ENCODE measurements at regions not wholly inside any gene's neighbourhood (a gene's known extent, or its start where the extent isn't known, plus 50 kb on each side); places are given as distances from the start of the nearest gene placed in this dataset.

DNA sequence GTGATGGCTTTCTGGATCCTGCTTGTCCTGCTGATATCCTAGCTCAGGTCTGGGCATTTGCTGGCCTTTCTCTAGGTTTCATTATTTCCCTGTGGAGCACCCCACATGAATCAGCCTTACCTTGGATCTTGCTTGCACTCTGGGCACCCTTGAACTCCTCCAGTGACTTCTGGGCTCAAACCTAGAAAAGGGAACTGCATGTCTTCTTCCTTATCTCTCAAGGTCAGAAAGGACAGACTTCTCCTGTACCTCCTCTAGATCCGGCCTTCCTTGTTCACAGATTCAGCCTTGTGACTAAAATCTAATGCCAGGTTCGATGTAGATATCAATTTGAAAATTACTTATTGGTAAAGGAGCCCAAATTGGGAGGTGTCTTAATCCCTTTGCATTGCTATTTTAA lies 267.9 kb downstream of the PARP8 start:
- no peaks in the 10 kb centered on the region for H3K9me3 ChIP-seq (ENCODE audit: control insufficient read depth, low read length)
- no peaks in the 10 kb centered on the region for H3K36me3 ChIP-seq (ENCODE audit: control insufficient read depth, insufficient read depth, low read length)
- no peaks in the 10 kb centered on the region for H3K4me1 ChIP-seq (ENCODE audit: control insufficient read depth, insufficient read depth, low read length)
- H3K27me3 ChIP-seq (ENCODE audit: control insufficient read depth, insufficient read depth, low read length): no peaks in the 10 kb centered on the region
- H3K4me3 ChIP-seq (ENCODE audit: low read length): no peak overlapping the region
- no peak overlapping the region for H3K9ac ChIP-seq (ENCODE audit: low read length)

DNA sequence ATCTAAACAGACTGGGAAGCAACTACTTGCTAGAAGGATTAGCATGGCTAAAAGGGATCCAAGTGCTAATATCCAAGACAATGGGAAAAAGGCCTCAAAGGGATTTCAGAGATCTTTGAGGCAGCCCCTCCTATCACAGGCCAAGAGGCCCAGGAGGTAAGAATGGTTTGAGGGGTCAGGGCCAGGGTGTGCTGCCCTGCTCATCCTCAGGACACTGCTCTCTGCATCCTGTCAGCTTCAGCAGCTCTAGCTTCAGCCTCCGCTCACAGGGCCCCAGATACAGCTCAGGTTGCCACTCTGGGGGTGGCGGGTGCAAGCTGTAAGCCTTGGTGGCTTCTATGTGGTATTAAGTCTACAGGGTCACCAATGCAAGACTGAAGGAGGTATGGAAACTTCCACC lies 278.7 kb downstream of the PARP8 start:
- no peak overlapping the region for H3K9ac ChIP-seq (ENCODE audit: low read length)

DNA sequence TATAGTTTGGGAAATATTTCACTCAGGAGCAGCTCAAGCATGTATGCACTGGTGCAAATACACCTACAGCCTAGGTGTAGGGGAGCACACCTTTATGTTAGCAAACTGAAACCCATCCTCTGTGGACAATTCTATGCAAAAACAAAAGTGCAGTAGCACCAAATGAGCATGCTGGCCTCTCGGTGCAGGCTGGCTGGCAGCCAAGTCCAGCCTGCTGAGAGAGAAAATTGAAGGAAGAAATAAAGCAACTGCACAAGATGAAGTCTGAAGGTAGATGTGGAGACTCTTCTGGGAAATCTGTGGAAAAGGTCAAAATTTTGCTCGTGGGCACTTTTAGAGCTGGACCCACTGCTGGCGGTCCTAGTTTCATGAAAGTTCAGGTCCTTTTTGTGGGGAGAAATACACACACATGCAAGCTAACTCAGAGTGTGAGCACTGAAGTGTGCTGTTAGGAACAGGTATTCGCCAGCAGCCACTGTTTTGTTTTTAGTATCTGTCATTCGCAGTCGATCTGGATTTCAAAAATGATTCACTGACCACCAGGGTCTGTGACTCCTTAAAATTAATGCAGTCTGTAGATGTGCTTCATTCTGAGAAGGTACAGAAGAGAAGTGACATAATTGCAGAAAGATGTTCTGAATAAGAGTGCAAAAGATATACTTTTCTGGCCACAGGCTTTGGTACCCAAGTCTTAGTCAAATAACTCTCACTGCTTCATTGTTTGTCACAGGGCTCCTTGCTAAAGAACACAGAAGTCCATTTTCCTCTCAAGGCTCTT lies 281.7 kb downstream of the PARP8 start:
- Histone ChIP-seq H3K9ac (ENCODE audit: low read length) (no peak overlapping the region), H3K4me1 (ENCODE audit: control insufficient read depth, insufficient read depth, low read length) (no peaks in the 10 kb centered on the region), H3K4me3 (ENCODE audit: low read length) (no peak overlapping the region), H3K36me3 (ENCODE audit: control insufficient read depth, insufficient read depth, low read length) (no peaks in the 10 kb centered on the region), H3K27me3 (ENCODE audit: control insufficient read depth, insufficient read depth, low read length) (peaks cover 2% of the 10 kb centered on the region), H3K9me3 (ENCODE audit: control insufficient read depth, low read length) (no peaks in the 10 kb centered on the region)

More for the DNA sequence above, 278.7 kb downstream of the PARP8 start:
- Histone ChIP-seq H3K27me3 (ENCODE audit: control insufficient read depth, insufficient read depth, low read length) (no peaks in the 10 kb centered on the region), H3K36me3 (ENCODE audit: control insufficient read depth, insufficient read depth, low read length) (no peaks in the 10 kb centered on the region), H3K9me3 (ENCODE audit: control insufficient read depth, low read length) (no peaks in the 10 kb centered on the region), H3K4me3 (ENCODE audit: low read length) (no peak overlapping the region), H3K4me1 (ENCODE audit: control insufficient read depth, insufficient read depth, low read length) (no peaks in the 10 kb centered on the region)

- Histone ChIP-seq H3K4me1 (ENCODE audit: control insufficient read depth, insufficient read depth, low read length) (no peaks in the 10 kb centered on the region), H3K27me3 (ENCODE audit: control insufficient read depth, insufficient read depth, low read length) (peaks cover 2% of the 10 kb centered on the region), H3K4me3 (ENCODE audit: low read length) (no peak overlapping the region), H3K36me3 (ENCODE audit: control insufficient read depth, insufficient read depth, low read length) (no peaks in the 10 kb centered on the region), H3K9ac (ENCODE audit: low read length) (no peak overlapping the region), H3K9me3 (ENCODE audit: control insufficient read depth, low read length) (no peaks in the 10 kb centered on the region)
These were observed 286.9 kb downstream of the PARP8 start for GRCh38 chr5:50953290-50953689.

DNA sequence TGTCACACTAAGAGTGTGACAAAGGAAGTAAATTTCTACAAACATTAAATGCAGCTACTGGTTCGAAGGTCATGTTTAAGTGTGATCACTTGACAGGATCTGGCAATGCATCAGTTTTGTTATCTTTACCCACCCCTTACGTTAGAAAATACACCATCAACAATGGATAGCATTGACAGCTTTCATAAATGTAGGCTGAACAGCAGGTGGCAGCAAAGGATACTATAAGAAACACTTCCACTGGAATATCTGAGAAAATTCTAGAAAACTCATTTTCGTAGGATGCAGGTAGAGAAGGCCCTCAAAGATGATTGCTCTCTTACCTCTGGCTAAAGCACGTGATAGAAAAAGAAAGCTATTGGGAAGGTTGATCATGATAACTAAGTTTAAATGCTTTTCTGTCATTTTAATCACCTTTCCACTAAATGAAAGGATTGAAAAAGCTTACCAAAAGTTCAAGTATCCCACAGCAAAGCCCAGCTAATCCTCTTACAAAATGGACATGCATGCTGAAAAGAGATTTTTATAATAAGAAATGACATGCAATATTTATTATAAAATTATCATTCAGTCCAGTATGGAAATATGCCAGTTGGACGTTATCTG lies 292.5 kb downstream of the PARP8 start:
- Histone ChIP-seq H3K36me3 (ENCODE audit: control insufficient read depth, insufficient read depth, low read length) (no peaks in the 10 kb centered on the region), H3K9ac (ENCODE audit: low read length) (no peak overlapping the region), H3K27me3 (ENCODE audit: control insufficient read depth, insufficient read depth, low read length) (peaks cover 11% of the 10 kb centered on the region), H3K9me3 (ENCODE audit: control insufficient read depth, low read length) (no peaks in the 10 kb centered on the region), H3K4me3 (ENCODE audit: low read length) (no peak overlapping the region), H3K4me1 (ENCODE audit: control insufficient read depth, insufficient read depth, low read length) (peaks cover 10% of the 10 kb centered on the region)

DNA sequence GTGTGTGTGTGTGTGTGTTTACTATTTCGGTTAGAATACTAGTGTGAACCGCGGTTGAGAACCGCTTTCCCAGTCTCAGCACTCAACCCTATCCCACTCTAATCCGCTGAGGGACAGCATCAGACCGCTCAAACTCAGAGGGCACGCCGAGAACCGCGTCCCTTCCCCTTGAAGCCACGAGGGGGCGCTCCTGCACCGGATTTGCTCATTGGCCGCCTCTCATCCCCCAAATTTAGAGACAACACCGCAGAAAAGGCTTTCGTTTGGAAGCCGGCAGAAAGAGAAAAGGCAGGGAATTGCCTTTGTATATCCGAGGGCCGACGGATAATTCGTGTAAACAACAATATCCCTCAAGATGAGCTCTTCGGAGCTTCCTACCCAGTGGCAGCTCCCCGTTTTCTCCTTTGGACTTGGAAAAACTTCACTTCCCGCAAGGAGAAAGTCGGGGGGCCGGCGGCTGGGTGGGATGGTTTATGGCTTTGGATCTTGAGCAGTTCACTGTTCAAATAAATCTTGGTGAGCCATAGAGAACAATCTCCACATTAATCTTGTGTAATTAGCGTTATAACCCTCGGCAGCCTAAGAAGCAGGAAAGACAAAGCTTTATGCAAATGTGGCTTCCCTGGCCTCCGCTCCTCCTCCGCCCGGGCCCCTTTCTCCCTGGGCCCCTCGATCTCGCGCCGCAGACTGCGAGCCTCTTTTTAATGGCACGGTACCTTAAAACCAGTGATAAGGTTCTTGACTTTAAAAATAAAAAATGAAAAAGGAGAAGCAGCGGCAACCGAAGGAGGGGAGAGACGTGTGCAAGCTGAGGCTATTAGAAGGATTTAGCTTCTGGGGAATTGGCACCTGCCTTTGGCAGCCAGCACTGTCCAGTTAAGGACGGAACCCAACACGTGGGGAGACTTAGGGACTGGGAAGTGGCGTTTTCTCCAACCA lies 296.8 kb downstream of the PARP8 start:
- Histone ChIP-seq H3K36me3 (ENCODE audit: control insufficient read depth, insufficient read depth, low read length) (no peaks in the 10 kb centered on the region), H3K4me1 (ENCODE audit: control insufficient read depth, insufficient read depth, low read length) (peaks cover 10% of the 10 kb centered on the region), H3K27me3 (ENCODE audit: control insufficient read depth, insufficient read depth, low read length) (peaks cover 51% of the 10 kb centered on the region), H3K4me3 (ENCODE audit: low read length) (peak overlapping the region; percentile 49), H3K9me3 (ENCODE audit: control insufficient read depth, low read length) (no peaks in the 10 kb centered on the region), H3K9ac (ENCODE audit: low read length) (peak overlapping the region; percentile 56)

- Histone ChIP-seq H3K4me3 (ENCODE audit: low read length) (no peak overlapping the region), H3K4me1 (ENCODE audit: control insufficient read depth, insufficient read depth, low read length) (peaks cover 13% of the 10 kb centered on the region), H3K27me3 (ENCODE audit: control insufficient read depth, insufficient read depth, low read length) (peaks cover 60% of the 10 kb centered on the region), H3K9ac (ENCODE audit: low read length) (peak overlapping the region; percentile 56), H3K36me3 (ENCODE audit: control insufficient read depth, insufficient read depth, low read length) (no peaks in the 10 kb centered on the region), H3K9me3 (ENCODE audit: control insufficient read depth, low read length) (no peaks in the 10 kb centered on the region)
These were observed 297.7 kb downstream of the PARP8 start for GRCh38 chr5:50963971-50964745.

DNA sequence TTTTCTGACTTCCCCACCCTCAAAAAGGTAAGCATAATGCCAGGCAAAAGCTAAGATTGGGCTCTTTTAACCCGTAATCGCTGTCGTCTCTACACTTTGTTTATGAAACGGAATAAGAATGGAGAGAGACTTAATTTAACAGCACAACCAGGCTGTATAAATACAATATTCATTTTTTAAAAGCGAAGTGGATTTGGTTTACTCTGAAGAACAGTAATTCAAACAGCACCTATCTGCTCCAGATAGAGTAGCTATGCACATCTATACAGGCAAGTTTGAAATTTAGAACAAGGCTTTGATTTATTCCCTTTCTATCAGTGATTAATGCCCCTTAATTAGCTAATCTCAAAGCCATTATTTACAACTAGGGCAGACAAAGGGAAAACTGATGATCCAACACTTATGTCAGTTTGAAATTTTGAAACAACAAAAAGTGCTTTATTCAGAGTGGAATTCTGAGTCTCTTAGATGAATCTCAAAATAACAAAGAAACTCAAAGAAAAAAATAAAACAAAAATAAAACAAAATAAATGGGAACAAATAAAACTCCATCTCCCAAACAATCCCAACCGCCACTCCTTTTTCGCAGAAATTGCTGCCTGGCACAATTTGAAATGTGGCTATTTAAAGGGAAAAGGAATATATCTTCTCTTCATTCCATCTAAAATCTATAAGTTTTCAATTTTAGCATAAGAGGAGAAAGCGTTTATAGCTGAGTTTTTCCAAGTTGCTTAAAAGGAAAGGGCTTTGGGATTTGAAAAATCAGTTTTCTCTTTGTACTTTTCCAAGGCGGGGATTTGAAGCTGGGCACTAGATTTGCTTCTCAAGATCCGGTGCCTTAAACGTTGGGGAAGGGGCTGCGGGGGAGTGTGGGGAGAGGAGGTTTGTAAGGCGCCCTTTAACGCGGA lies 298.6 kb downstream of the PARP8 start:
- Histone ChIP-seq H3K9ac (ENCODE audit: low read length) (peak overlapping the region; percentile 70), H3K27me3 (ENCODE audit: control insufficient read depth, insufficient read depth, low read length) (peaks cover 69% of the 10 kb centered on the region), H3K4me1 (ENCODE audit: control insufficient read depth, insufficient read depth, low read length) (peaks cover 17% of the 10 kb centered on the region)

DNA sequence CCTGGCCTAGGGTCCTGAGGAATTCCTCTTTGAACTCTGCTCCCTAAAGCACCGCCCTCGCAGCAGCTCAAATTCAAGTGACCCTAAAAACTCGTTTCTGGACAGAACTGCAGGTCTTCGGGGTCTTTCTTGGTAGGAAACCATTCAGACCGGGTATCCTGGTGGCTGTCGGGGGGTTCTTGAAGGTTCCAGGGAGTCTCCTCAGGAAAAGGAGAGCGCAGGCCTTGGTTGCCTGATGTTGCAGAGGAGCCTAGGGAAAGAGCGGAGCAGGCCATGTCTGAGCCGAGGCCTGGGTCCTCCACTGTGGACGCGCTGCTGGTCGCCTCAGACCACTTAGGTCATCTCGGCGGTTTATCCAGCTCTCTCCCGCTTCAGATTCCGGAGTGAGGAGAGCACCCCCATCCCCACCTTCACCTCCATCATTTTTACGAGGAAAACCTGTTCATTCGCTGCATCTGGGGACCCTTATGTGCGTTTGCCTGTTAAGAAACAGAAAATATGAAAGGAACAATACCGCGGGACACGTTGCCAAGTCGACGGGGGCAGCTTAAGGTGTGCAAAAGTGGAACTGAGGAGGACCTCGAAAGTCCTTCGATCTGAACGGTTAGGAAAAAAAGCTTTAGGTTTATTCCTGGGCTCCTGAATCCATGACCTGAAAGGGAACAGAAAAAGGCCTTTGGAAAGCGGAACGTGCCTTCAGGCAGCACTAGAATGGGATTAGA lies 299.4 kb downstream of the PARP8 start:
- no peaks in the 10 kb centered on the region for H3K9me3 ChIP-seq (ENCODE audit: control insufficient read depth, low read length)
- no peak overlapping the region for H3K4me3 ChIP-seq (ENCODE audit: low read length)
- H3K9ac ChIP-seq (ENCODE audit: low read length): peak overlapping the region; percentile 70
- H3K27me3 ChIP-seq (ENCODE audit: control insufficient read depth, insufficient read depth, low read length): peaks cover 77% of the 10 kb centered on the region
- peaks cover 17% of the 10 kb centered on the region for H3K4me1 ChIP-seq (ENCODE audit: control insufficient read depth, insufficient read depth, low read length)
- no peaks in the 10 kb centered on the region for H3K36me3 ChIP-seq (ENCODE audit: control insufficient read depth, insufficient read depth, low read length)

More for the DNA sequence above, 298.6 kb downstream of the PARP8 start:
- no peak overlapping the region for H3K4me3 ChIP-seq (ENCODE audit: low read length)
- H3K9me3 ChIP-seq (ENCODE audit: control insufficient read depth, low read length): no peaks in the 10 kb centered on the region
- H3K36me3 ChIP-seq (ENCODE audit: control insufficient read depth, insufficient read depth, low read length): no peaks in the 10 kb centered on the region

- H3K9ac ChIP-seq (ENCODE audit: low read length): peak overlapping the region; percentile 70
- no peaks in the 10 kb centered on the region for H3K9me3 ChIP-seq (ENCODE audit: control insufficient read depth, low read length)
- H3K36me3 ChIP-seq (ENCODE audit: control insufficient read depth, insufficient read depth, low read length): no peaks in the 10 kb centered on the region
- peaks cover 84% of the 10 kb centered on the region for H3K27me3 ChIP-seq (ENCODE audit: control insufficient read depth, insufficient read depth, low read length)
- peak overlapping the region; percentile 44 for H3K4me3 ChIP-seq (ENCODE audit: low read length)
- H3K4me1 ChIP-seq (ENCODE audit: control insufficient read depth, insufficient read depth, low read length): peaks cover 17% of the 10 kb centered on the region
These were observed 300.6 kb downstream of the PARP8 start for GRCh38 chr5:50967009-50967562.
